Nephron (organoid): ENCODE measurements at regions not wholly inside any gene's neighbourhood (a gene's known extent, or its start where the extent isn't known, plus 50 kb on each side); places are given as distances from the start of the nearest gene placed in this dataset.

Experiments
- H3K27ac Mint-ChIP-seq, 3 experiments: 2 replicates each; pipeline ENCODE4 v1.8.0; 2020; ENCODE audit warnings: mixed read lengths in 3 of 3, mild to moderate bottlenecking in 2 of 3, moderate library complexity in 1 of 3
- H3K27me3 Mint-ChIP-seq: 2 replicates; pipeline ENCODE4 v1.8.0; 2021; ENCODE audit warnings: low read depth, mild to moderate bottlenecking, moderate library complexity, mixed read lengths
- H3K36me3 Mint-ChIP-seq: 2 replicates; pipeline ENCODE4 v1.8.0; 2020; ENCODE audit warnings: low read depth, mixed read lengths
- H3K4me1 Mint-ChIP-seq: 2 replicates; pipeline ENCODE4 v1.8.0; 2020; ENCODE audit warnings: mixed read lengths
- H3K4me3 Mint-ChIP-seq, 3 experiments: 2 replicates each; pipeline ENCODE4 v1.8.0; 2020; ENCODE audit warnings: mild to moderate bottlenecking in 3 of 3, mixed read lengths in 3 of 3, moderate library complexity in 2 of 3
- H3K9me3 Mint-ChIP-seq: 2 replicates; pipeline ENCODE4 v1.8.0; 2020; ENCODE audit warnings: mixed read lengths
- CTCF ChIP-seq, 3 experiments: fragments of 200-600 bp; sonication (generic); IDR thresholded peaks; one replicate each; pipeline ENCODE4 v1.5.0; 2021; ENCODE audit warnings: antibody characterized with exemption in 3 of 3; ENCODE audit not compliant: unreplicated experiment in 3 of 3

GRCh38 chr4:36568575-36568974, 287.2 kb downstream of the DTHD1 start:
- Mint-ChIP-seq H3K4me1 (no peaks in the 10 kb centered on the region), H3K27me3 (no peaks in the 10 kb centered on the region), H3K9me3 (peaks cover 8% of the 10 kb centered on the region), H3K36me3 (no peaks in the 10 kb centered on the region), H3K4me3 (no peak overlapping the region), H3K27ac (no peak overlapping the region)
- no peak for TF ChIP-seq CTCF (IDR thresholded peaks at IDR 0.05; ENCODE audit: unreplicated experiment in 3 of 3)

GRCh38 chr4:36573441-36573840, 292.0 kb downstream of the DTHD1 start:
- Mint-ChIP-seq H3K4me1 (no peaks in the 10 kb centered on the region), H3K27me3 (no peaks in the 10 kb centered on the region), H3K27ac (no peak overlapping the region), H3K4me3 (no peak overlapping the region), H3K36me3 (no peaks in the 10 kb centered on the region), H3K9me3 (peaks cover 9% of the 10 kb centered on the region)
- TF ChIP-seq CTCF (IDR thresholded peaks at IDR 0.05; ENCODE audit: unreplicated experiment in 3 of 3): no peak

GRCh38 chr4:36574816-36575215, 293.4 kb downstream of the DTHD1 start:
- peaks cover 9% of the 10 kb centered on the region for H3K9me3 Mint-ChIP-seq
- no peaks in the 10 kb centered on the region for H3K36me3 Mint-ChIP-seq
- no peaks in the 10 kb centered on the region for H3K27me3 Mint-ChIP-seq
- H3K4me3 Mint-ChIP-seq: no peak overlapping the region
- no peaks in the 10 kb centered on the region for H3K4me1 Mint-ChIP-seq
- H3K27ac Mint-ChIP-seq: no peak overlapping the region
- TF ChIP-seq CTCF (IDR thresholded peaks at IDR 0.05; ENCODE audit: unreplicated experiment in 3 of 3): no peak

- Mint-ChIP-seq H3K27ac (no peak overlapping the region), H3K4me3 (no peak overlapping the region), H3K36me3 (no peaks in the 10 kb centered on the region), H3K9me3 (peaks cover 10% of the 10 kb centered on the region), H3K27me3 (no peaks in the 10 kb centered on the region), H3K4me1 (no peaks in the 10 kb centered on the region)
- TF ChIP-seq CTCF (IDR thresholded peaks at IDR 0.05; ENCODE audit: unreplicated experiment in 3 of 3): no peak
These were observed 300.8 kb downstream of the DTHD1 start for GRCh38 chr4:36582198-36582597.

GRCh38 chr4:36587909-36588472, 306.6 kb downstream of the DTHD1 start:
- Mint-ChIP-seq H3K4me3 (no peak overlapping the region), H3K36me3 (no peaks in the 10 kb centered on the region)
- TF ChIP-seq CTCF (IDR thresholded peaks at IDR 0.05; ENCODE audit: unreplicated experiment in 3 of 3): no peak

GRCh38 chr4:36590343-36590742, 308.9 kb downstream of the DTHD1 start:
- no peak for TF ChIP-seq CTCF (IDR thresholded peaks at IDR 0.05; ENCODE audit: unreplicated experiment in 3 of 3)
- H3K36me3 Mint-ChIP-seq: no peaks in the 10 kb centered on the region
- H3K27me3 Mint-ChIP-seq: no peaks in the 10 kb centered on the region
- no peak overlapping the region for H3K27ac Mint-ChIP-seq
- H3K4me3 Mint-ChIP-seq: no peak overlapping the region
- no peaks in the 10 kb centered on the region for H3K4me1 Mint-ChIP-seq
- H3K9me3 Mint-ChIP-seq: peaks cover 13% of the 10 kb centered on the region

More at GRCh38 chr4:36587909-36588472, 306.6 kb downstream of the DTHD1 start:
- peaks cover 13% of the 10 kb centered on the region for H3K9me3 Mint-ChIP-seq
- no peaks in the 10 kb centered on the region for H3K4me1 Mint-ChIP-seq
- H3K27me3 Mint-ChIP-seq: no peaks in the 10 kb centered on the region
- no peak overlapping the region for H3K27ac Mint-ChIP-seq
